CD4-positive, alpha-beta T cell (primary cell): ENCODE measurements at regions not wholly inside any gene's neighbourhood (a gene's known extent, or its start where the extent isn't known, plus 50 kb on each side); places are given as distances from the start of the nearest gene placed in this dataset.

ENCODE experiments used
- ATAC-seq: fragments of 200-7000 bp; cut with Tn5 transposase; one replicate; pipeline ENCODE4 v1.10.0; 2022; ENCODE audit warnings: mild to moderate bottlenecking; ENCODE audit not compliant: poor library complexity
- CTCF ChIA-PET: fragments of 350-600 bp; sonication (Branson Sonifier 250); formaldehyde crosslinking; loops from one replicate; lab custom pipeline; 2021; ENCODE audit warnings: antibody characterized with exemption, inconsistent platforms; lab: Charles Lee
- POLR2A ChIA-PET: fragments of 350-600 bp; sonication (Branson Sonifier 250); formaldehyde crosslinking; loops from one replicate; lab custom pipeline; 2021; ENCODE audit warnings: antibody characterized with exemption, inconsistent platforms; lab: Charles Lee
- DNase-seq, 14 experiments: peaks; one replicate each; pipeline ENCODE4 v3.0.0-alpha.2; 2013 to 2020; ENCODE audit warnings: mixed read lengths in 2 of 14
- H3K27ac ChIP-seq, 2 donors: one replicate each; pipeline versions ENCODE4 v1.5.1 to v1.7.0; 2013; ENCODE audit warnings: low read length in 2 of 2, low read depth in 1 of 2, mild to moderate bottlenecking in 1 of 2
- H3K27me3 ChIP-seq, 2 experiments: 1 replicate in 1 of 2; 2 replicates in 1 of 2; pipeline versions ENCODE4 v1.6.1 to v1.7.0; 2013; ENCODE audit warnings: low read length in 2 of 2, control low read depth in 1 of 2, mild to moderate bottlenecking in 1 of 2, moderate library complexity in 1 of 2; ENCODE audit not compliant: insufficient read depth in 2 of 2, control insufficient read depth in 1 of 2
- H3K36me3 ChIP-seq: one replicate; pipeline ENCODE4 v1.6.1; 2013; ENCODE audit warnings: low read length, control low read depth; ENCODE audit not compliant: insufficient read depth
- H3K4me1 ChIP-seq: one replicate; pipeline ENCODE4 v1.6.1; 2013; ENCODE audit warnings: low read length, control low read depth; ENCODE audit not compliant: insufficient read depth
- H3K4me3 ChIP-seq: one replicate; pipeline ENCODE4 v1.5.1; 2013; ENCODE audit warnings: mild to moderate bottlenecking, low read length, moderate library complexity
- H3K9me3 ChIP-seq, 2 experiments: 1 replicate in 1 of 2; 2 replicates in 1 of 2; pipeline versions ENCODE4 v1.6.1 to v1.7.0; 2013; ENCODE audit warnings: low read length in 2 of 2, mild to moderate bottlenecking in 2 of 2, control low read depth in 1 of 2, moderate library complexity in 1 of 2; ENCODE audit not compliant: control insufficient read depth in 1 of 2, insufficient read depth in 1 of 2
- H3K27ac Mint-ChIP-seq: one replicate; pipeline ENCODE4 v1.8.0; 2020; ENCODE audit warnings: mixed read lengths
- H3K27me3 Mint-ChIP-seq: one replicate; pipeline ENCODE4 v1.8.0; 2021; ENCODE audit warnings: mixed read lengths
- H3K36me3 Mint-ChIP-seq: one replicate; pipeline ENCODE4 v1.8.0; 2021; ENCODE audit warnings: low read depth, mixed read lengths
- H3K4me1 Mint-ChIP-seq: one replicate; pipeline ENCODE4 v1.8.0; 2021; ENCODE audit warnings: low read depth, mixed read lengths
- H3K4me3 Mint-ChIP-seq: one replicate; pipeline ENCODE4 v1.8.0; 2020; ENCODE audit warnings: mild to moderate bottlenecking, mixed read lengths
- H3K9me3 Mint-ChIP-seq: one replicate; pipeline ENCODE4 v1.8.0; 2020; ENCODE audit warnings: mixed read lengths
- intact Hi-C, 2 experiments: fragments of 100-400 bp; cut with DNase I in 1 of 2; cut with micrococcal nuclease in 1 of 2; formaldehyde crosslinking; loops; one replicate each; pipeline versions ENCODE4 v1.15.1 to v1.9.0; 2023 to 2025; cut with DNase I, micrococcal nuclease
- TF ChIP-seq, protein P1 (sequence below): fragments of 200-600 bp; IDR thresholded peaks from one replicate; pipeline ENCODE4 v1.8.0; 2022; ENCODE audit warnings: antibody characterized with exemption, mild to moderate bottlenecking

- Histone ChIP-seq H3K27me3 (no peaks in the 10 kb centered on the region), H3K36me3 (no peaks in the 10 kb centered on the region), H3K4me3 (no peak overlapping the region), H3K27ac (no peak overlapping the region), H3K4me1 (no peaks in the 10 kb centered on the region), H3K9me3 (peaks cover 0 to 3% of the 10 kb centered on the region in 2 experiments)
- ChIA-PET POLR2A (no interaction called here), CTCF (no interaction called here)
- Mint-ChIP-seq H3K27me3 (no peaks in the 10 kb centered on the region), H3K36me3 (no peaks in the 10 kb centered on the region), H3K27ac (no peak overlapping the region), H3K4me3 (no peak overlapping the region), H3K9me3 (no peaks in the 10 kb centered on the region), H3K4me1 (no peaks in the 10 kb centered on the region)
- ATAC-seq (no peak), DNase-seq (no peak)
- intact Hi-C loops, result no loop called here
- TF ChIP-seq, protein P1, sequence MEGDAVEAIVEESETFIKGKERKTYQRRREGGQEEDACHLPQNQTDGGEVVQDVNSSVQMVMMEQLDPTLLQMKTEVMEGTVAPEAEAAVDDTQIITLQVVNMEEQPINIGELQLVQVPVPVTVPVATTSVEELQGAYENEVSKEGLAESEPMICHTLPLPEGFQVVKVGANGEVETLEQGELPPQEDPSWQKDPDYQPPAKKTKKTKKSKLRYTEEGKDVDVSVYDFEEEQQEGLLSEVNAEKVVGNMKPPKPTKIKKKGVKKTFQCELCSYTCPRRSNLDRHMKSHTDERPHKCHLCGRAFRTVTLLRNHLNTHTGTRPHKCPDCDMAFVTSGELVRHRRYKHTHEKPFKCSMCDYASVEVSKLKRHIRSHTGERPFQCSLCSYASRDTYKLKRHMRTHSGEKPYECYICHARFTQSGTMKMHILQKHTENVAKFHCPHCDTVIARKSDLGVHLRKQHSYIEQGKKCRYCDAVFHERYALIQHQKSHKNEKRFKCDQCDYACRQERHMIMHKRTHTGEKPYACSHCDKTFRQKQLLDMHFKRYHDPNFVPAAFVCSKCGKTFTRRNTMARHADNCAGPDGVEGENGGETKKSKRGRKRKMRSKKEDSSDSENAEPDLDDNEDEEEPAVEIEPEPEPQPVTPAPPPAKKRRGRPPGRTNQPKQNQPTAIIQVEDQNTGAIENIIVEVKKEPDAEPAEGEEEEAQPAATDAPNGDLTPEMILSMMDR, result no peak
Observed at GRCh38 chr6:8526624-8527023, 91.3 kb upstream of the SLC35B3 start.

GRCh38 chr6:8525370-8525769, 90.0 kb upstream of the SLC35B3 start:
- H3K27me3 ChIP-seq, result no peaks in the 10 kb centered on the region
- TF ChIP-seq, protein P1, result no peak
- Mint-ChIP-seq H3K36me3 (no peaks in the 10 kb centered on the region), H3K27me3 (no peaks in the 10 kb centered on the region), H3K4me3 (no peak overlapping the region), H3K4me1 (no peaks in the 10 kb centered on the region), H3K9me3 (peaks cover 2% of the 10 kb centered on the region), H3K27ac (no peak overlapping the region)
- POLR2A ChIA-PET, result no interaction called here
- no peaks in the 10 kb centered on the region for H3K4me1 ChIP-seq
- CTCF ChIA-PET, result no interaction called here
- H3K27ac ChIP-seq, result no peak overlapping the region
- ATAC-seq, result no peak
- H3K9me3 ChIP-seq, result peaks cover 0 to 3% of the 10 kb centered on the region in 2 experiments
- no peak overlapping the region for H3K4me3 ChIP-seq
- no peak for DNase-seq
- intact Hi-C loops, result no loop called here
- H3K36me3 ChIP-seq, result no peaks in the 10 kb centered on the region

DNA sequence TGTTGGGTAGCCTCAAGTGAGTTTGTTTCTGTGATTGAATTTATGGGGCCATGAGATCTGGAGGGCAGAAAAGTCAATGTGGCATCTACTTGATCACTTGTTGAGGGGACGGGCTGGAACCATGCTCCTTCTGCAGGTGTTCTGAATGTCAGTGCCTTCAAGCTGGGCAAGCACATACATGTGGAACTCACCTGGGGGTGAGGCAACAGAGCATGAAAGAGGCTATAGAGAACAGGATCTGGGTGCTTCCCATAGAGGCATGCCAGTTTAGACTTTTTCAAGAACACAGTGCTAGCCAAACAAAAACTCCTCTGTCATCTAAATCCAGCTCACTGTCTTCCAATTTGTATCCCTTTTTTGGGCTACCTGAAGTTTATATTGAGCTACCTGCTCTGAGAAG, 77.8 kb upstream of the SLC35B3 start:
- Mint-ChIP-seq H3K4me1 (no peaks in the 10 kb centered on the region), H3K27me3 (peaks cover 17% of the 10 kb centered on the region), H3K27ac (no peak overlapping the region), H3K36me3 (no peaks in the 10 kb centered on the region), H3K4me3 (no peak overlapping the region), H3K9me3 (no peaks in the 10 kb centered on the region)
- Histone ChIP-seq H3K4me3 (no peak overlapping the region), H3K9me3 (no peaks in the 10 kb centered on the region), H3K4me1 (no peaks in the 10 kb centered on the region), H3K36me3 (no peaks in the 10 kb centered on the region), H3K27ac (no peak overlapping the region), H3K27me3 (no peaks in the 10 kb centered on the region)
- ATAC-seq, result no peak
- POLR2A ChIA-PET, result no interaction called here
- DNase-seq, result no peak
- CTCF ChIA-PET, result no interaction called here
- intact Hi-C loops, result no loop called here
- TF ChIP-seq, protein P1, result no peak
